Prostate gland (tissue), 2 donors: ENCODE measurements at regions not wholly inside any gene's neighbourhood (a gene's known extent, or its start where the extent isn't known, plus 50 kb on each side); places are given as distances from the start of the nearest gene placed in this dataset.
"Not testable (repeated sequence)": the region's sequence is repeated elsewhere in the genome, so short reads cannot be mapped to it uniquely, and the experiment has no call there.

Source experiments
- DNase-seq: peaks from one replicate; pipeline ENCODE4 v3.0.0-alpha.2; 2019; ENCODE audit warnings: low spot score
- H3K27ac ChIP-seq, 2 donors: fragments of 200-600 bp; sonication (generic); 2 replicates each; pipeline ENCODE4 v1.5.1; 2017 to 2019
- H3K27me3 ChIP-seq: fragments of 200-600 bp; sonication (generic); replicated peaks from 2 replicates; pipeline ENCODE4 v1.5.1; 2019; ENCODE audit not compliant: insufficient read depth
- H3K36me3 ChIP-seq, 2 donors: fragments of 200-600 bp; sonication (generic); 1 replicate in 1 of 2; 2 replicates in 1 of 2; pipeline versions ENCODE4 v1.5.1 to v1.8.1; 2017 to 2019
- H3K4me1 ChIP-seq: fragments of 200-600 bp; sonication (generic); replicated peaks from 2 replicates; pipeline ENCODE4 v1.5.1; 2019
- H3K4me3 ChIP-seq, 2 donors: fragments of 200-600 bp; sonication (generic); 2 replicates each; pipeline ENCODE4 v1.5.1; 2017 to 2019
- H3K9me3 ChIP-seq: fragments of 200-600 bp; sonication (generic); 2 replicates; pipeline ENCODE4 v1.5.1; 2017
- POLR2A ChIP-seq: fragments of 450-650 bp; IDR thresholded peaks from one replicate; pipeline ENCODE4 v1.6.1; 2016; ENCODE audit warnings: antibody characterized with exemption, mild to moderate bottlenecking
- POLR2AphosphoS5 ChIP-seq: sonication (generic); formaldehyde crosslinking; IDR thresholded peaks from one replicate; pipeline ENCODE4 v1.6.1; 2017; ENCODE audit warnings: antibody characterized with exemption
- WGBS: methylation state at CpG from one replicate; pipeline ENCODE4 v1.1.5; 2018; 5-methylcytosine and 5-hydroxymethylcytosine counted together
- intact Hi-C: fragments of 100-400 bp; cut with DNase I; formaldehyde crosslinking; loops from one replicate; pipeline ENCODE4 v1.14.2; 2022
- TF ChIP-seq, protein P1 (sequence below), 4 experiments: fragments of 200-600 bp in 2 of 4; fragments of 450-650 bp in 2 of 4; sonication (generic) in 2 of 4; IDR thresholded peaks; 1 replicate in 3 of 4; 2 replicates in 1 of 4; pipeline ENCODE4 v1.5.1; 2016 to 2019; ENCODE audit warnings: antibody characterized with exemption in 4 of 4, mild to moderate bottlenecking in 2 of 4, moderate library complexity in 2 of 4

DNA sequence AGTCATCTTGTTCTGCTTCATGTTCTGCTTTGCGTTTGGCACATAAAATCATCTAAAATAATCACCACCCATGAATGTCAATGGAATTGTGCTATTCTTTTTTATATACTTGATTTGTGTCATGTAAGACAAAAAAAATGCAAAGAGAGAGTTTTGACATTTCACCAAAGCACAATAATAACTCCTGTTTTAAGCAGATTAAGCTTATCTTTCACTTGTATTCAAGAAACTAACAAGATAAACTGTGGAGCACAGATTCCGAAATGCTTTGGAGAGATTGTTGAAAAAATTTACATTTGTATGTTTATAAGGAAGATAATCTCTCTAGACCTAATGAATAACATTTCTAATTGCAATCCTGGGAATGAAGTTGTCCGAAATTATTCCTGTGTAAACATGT is 225.1 kb upstream of the ANXA10 start:
- H3K9me3 ChIP-seq = no peaks in the 10 kb centered on the region
- TF ChIP-seq POLR2A = no peak
- no peak for TF ChIP-seq POLR2AphosphoS5
- TF ChIP-seq, protein P1, sequence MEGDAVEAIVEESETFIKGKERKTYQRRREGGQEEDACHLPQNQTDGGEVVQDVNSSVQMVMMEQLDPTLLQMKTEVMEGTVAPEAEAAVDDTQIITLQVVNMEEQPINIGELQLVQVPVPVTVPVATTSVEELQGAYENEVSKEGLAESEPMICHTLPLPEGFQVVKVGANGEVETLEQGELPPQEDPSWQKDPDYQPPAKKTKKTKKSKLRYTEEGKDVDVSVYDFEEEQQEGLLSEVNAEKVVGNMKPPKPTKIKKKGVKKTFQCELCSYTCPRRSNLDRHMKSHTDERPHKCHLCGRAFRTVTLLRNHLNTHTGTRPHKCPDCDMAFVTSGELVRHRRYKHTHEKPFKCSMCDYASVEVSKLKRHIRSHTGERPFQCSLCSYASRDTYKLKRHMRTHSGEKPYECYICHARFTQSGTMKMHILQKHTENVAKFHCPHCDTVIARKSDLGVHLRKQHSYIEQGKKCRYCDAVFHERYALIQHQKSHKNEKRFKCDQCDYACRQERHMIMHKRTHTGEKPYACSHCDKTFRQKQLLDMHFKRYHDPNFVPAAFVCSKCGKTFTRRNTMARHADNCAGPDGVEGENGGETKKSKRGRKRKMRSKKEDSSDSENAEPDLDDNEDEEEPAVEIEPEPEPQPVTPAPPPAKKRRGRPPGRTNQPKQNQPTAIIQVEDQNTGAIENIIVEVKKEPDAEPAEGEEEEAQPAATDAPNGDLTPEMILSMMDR (IDR thresholded peaks at IDR 0.05) = no peak
- 69% methylated on average over 3 of the region's 3 CpGs for WGBS
- no peak for DNase-seq
- no peaks in the 10 kb centered on the region for H3K27me3 ChIP-seq
- H3K27ac ChIP-seq = no peak overlapping the region
- H3K36me3 ChIP-seq = no peaks in the 10 kb centered on the region
- no peaks in the 10 kb centered on the region for H3K4me1 ChIP-seq
- intact Hi-C loops = no loop called here
- H3K4me3 ChIP-seq = no peak overlapping the region

DNA sequence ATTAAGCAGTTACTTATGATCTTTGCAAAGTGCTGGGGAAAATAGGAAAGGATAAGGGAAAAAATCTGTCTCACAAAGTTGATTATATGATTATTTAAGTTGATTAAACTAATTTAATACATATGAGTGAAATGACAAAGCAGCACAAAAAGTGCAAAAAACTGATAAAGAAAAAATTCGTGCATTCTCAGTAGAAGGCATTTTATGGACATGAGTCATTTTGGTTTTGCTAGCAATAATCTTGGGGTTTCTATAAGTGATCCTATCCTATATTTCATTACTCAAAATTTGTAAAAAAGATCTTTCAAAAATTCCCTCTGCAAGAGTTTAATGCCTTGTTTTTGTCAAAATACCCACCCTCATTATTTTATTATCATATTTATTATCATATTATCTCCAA is 224.2 kb upstream of the ANXA10 start:
- H3K4me1 ChIP-seq = no peaks in the 10 kb centered on the region

DNA sequence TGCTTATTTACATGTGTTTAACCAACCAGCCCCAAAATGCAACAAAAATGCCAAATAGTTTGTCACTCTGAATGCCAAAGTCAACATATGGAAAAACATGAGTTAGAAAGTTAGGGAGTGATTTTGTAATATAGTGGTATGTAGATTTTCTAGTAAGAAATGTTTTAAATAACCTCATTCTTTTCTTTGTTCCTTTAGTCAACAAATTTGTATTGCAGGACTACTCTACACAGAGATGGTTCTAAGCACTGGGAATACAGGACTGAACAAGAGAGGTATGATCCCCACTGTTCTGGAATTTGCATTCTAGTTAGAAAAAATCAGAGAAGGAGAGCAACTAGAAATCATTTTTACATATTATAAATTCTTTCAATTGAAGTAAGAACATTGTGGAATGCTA is 218.8 kb upstream of the ANXA10 start:
- TF ChIP-seq POLR2A = no peak
- no peak for TF ChIP-seq POLR2AphosphoS5
- TF ChIP-seq, protein P1 (IDR thresholded peaks at IDR 0.05) = no peak
- intact Hi-C loops = no loop called here
- H3K27me3 ChIP-seq = no peaks in the 10 kb centered on the region

More for the DNA sequence above, 224.2 kb upstream of the ANXA10 start:
- H3K36me3 ChIP-seq = no peaks in the 10 kb centered on the region
- H3K27ac ChIP-seq = no peak overlapping the region
- WGBS = 54% methylated on average over 1 of the region's 1 CpG
- no peaks in the 10 kb centered on the region for H3K9me3 ChIP-seq
- no peak overlapping the region for H3K4me3 ChIP-seq
- intact Hi-C loops = no loop called here
- no peak for TF ChIP-seq POLR2A
- TF ChIP-seq POLR2AphosphoS5 = no peak
- no peaks in the 10 kb centered on the region for H3K27me3 ChIP-seq
- no peak for DNase-seq

DNA sequence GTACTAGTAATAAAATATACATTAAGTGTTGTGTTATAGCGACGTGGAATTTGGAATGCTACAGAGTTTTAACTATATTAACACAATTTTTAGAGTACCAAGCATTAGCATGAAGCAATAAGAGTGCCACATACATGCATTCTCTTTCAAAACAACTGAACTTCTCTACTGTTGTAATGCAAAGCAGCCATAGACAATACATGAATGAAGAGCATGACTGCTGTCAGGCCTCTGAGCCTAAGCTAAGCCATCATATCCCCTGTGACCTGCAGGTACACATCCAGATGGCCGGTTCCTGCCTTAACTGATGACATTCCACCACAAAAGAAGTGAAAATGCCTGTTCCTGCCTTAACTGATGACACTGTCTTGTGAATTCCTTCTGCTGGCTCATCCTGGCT is 216.2 kb upstream of the ANXA10 start:
- H3K9me3 ChIP-seq, H3K4me3 ChIP-seq, H3K27ac ChIP-seq, intact Hi-C loops, DNase-seq, H3K4me1 ChIP-seq, H3K27me3 ChIP-seq, H3K36me3 ChIP-seq: not testable (repeated sequence)
- 71% methylated on average over 3 of the region's 3 CpGs for WGBS

More for the DNA sequence above, 218.8 kb upstream of the ANXA10 start:
- Histone ChIP-seq H3K4me3 (no peak overlapping the region), H3K36me3 (no peaks in the 10 kb centered on the region), H3K4me1 (no peaks in the 10 kb centered on the region), H3K27ac (no peak overlapping the region), H3K9me3 (no peaks in the 10 kb centered on the region)
- no peak for DNase-seq

DNA sequence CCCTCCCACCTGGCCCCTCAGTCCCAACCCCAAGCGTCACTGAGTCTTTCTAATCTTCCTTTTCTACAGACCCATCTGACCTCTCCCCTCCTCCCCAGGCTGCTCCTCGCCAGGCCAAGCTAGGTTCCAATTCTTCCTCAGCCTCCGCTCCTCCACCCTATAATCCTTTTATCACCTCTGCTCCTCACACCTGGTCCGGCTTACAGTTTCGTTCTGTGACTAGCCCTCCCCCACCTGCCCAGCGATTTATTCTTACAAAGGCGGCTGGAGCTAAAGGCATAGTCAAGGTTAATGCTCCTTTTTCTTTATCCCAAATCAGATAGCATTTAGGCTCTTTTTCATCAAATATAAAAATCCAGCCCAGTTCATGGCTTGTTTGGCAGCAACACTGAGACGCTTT is 214.5 kb upstream of the ANXA10 start:
- H3K9me3 ChIP-seq, H3K27ac ChIP-seq, intact Hi-C loops, H3K27me3 ChIP-seq, H3K4me1 ChIP-seq, H3K4me3 ChIP-seq, H3K36me3 ChIP-seq, DNase-seq: not testable (repeated sequence)
- WGBS = 75% methylated on average over 8 of the region's 8 CpGs

DNA sequence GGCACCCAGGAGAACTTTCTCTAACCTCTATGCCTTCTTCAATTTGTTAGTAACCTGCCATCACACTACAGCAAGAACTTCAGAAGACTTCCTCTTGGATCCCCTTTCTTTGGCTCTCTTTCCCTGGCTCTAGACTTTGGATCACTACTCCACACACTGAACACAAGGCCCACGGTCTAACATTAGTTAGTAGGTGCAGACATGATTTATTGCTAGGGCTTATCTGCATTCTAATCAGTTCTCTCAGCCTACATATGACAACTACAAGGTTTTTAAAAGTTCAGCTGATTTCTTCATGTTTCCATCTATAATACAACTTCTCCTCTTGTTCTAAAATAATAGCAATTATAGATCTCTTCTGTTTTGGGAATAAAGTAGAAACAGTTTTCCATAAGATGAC is 209.1 kb upstream of the ANXA10 start:
- TF ChIP-seq POLR2AphosphoS5 (no peak), POLR2A (no peak)
- TF ChIP-seq, protein P1 (IDR thresholded peaks at IDR 0.05) = no peak
- Histone ChIP-seq H3K36me3 (no peaks in the 10 kb centered on the region), H3K27me3 (no peaks in the 10 kb centered on the region), H3K27ac (no peak overlapping the region), H3K9me3 (no peaks in the 10 kb centered on the region), H3K4me3 (no peak overlapping the region), H3K4me1 (no peaks in the 10 kb centered on the region)
- intact Hi-C loops = no loop called here
- WGBS = 6% methylated on average over 1 of the region's 1 CpG
- no peak for DNase-seq
